ENCODE measurements at regions not wholly inside any gene's neighbourhood (a gene's known extent, or its start where the extent isn't known, plus 50 kb on each side); places are given as distances from the start of the nearest gene placed in this dataset.

GRCh38 chrX:126272795-126273497 is 106.9 kb upstream of the DCAF12L2 start:
- TF ChIP-seq CTCF (conservative IDR thresholded peaks at IDR 0.05; ENCODE audit: low read depth, low read length) (no peak), EZH2phosphoT487 (IDR thresholded peaks at IDR 0.05; ENCODE audit: borderline replicate concordance, low read length) (no peak)
